Stimulated activated naive CD8-positive, alpha-beta T cell treated with anti-CD3 and anti-CD28 coated beads, Interleukin-15, amount 100 ng/mL, for 72 hours (primary cell): ENCODE measurements at regions not wholly inside any gene's neighbourhood (a gene's known extent, or its start where the extent isn't known, plus 50 kb on each side); places are given as distances from the start of the nearest gene placed in this dataset.

Source experiments
- ATAC-seq: fragments of 150-1000 bp; cut with Tn5 transposase; 2 replicates; pipeline ENCODE4 v1.10.0; 2021; ENCODE audit warnings: mild to moderate bottlenecking, moderate library complexity
- DNase-seq, 2 donors: peaks; one replicate each; pipeline ENCODE4 v3.0.0; 2021 to 2022
- H3K27ac Mint-ChIP-seq, 2 donors: one replicate each; pipeline ENCODE4 v1.8.0; 2022; ENCODE audit warnings: mild to moderate bottlenecking in 2 of 2, mixed read lengths in 2 of 2, moderate library complexity in 2 of 2
- H3K27me3 Mint-ChIP-seq: one replicate; pipeline ENCODE4 v1.8.0; 2022; ENCODE audit warnings: mixed read lengths
- H3K4me1 Mint-ChIP-seq: one replicate; pipeline ENCODE4 v1.8.0; 2022; ENCODE audit warnings: mild to moderate bottlenecking, mixed read lengths
- H3K4me3 Mint-ChIP-seq, 2 donors: one replicate each; pipeline ENCODE4 v1.8.0; 2022; ENCODE audit warnings: mild to moderate bottlenecking in 2 of 2, mixed read lengths in 2 of 2, moderate library complexity in 1 of 2
- H3K9me3 Mint-ChIP-seq, 2 donors: one replicate each; pipeline ENCODE4 v1.8.0; 2022; ENCODE audit warnings: mixed read lengths in 2 of 2

DNA sequence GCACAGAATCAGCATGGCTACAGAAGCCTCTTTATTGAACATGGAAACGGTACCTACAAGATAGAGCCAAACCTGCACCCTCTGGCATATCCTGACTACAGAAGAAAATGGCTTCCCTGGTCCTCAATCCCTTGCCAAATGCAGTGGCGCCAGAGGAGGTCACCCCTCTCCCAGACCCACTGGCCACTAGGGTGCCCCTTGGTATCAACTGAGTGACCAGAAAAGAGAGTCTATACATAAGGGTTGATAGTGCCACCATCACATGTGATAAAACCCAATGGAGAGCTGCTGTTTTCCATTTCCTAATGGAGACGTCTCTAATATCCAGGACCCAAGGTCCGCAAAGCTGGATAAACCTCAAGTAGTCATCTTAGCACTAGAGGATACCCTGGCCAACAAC is 52.7 kb upstream of the ALK start:
- no peak overlapping the region for H3K27ac Mint-ChIP-seq
- no peak for ATAC-seq

DNA sequence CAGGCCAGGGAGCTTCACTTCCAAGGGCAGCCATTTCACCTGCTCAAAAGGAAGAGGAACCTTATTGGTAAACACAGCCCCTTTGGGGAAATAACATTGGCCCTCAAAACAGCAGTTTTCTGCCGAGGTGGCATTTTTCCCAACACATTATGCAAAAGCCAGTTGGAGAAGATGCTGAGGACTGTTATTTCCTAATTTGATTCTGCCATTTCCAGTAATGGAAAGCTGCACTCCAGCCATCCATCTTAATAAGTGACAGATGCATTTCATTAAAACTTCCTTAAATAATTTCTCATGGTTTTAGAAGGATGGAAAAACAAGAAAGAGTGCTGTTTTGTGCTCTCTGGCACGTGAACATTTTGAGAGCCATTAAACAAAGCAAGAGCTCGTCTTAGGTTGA is 55.9 kb upstream of the ALK start:
- no peaks in the 10 kb centered on the region for H3K4me1 Mint-ChIP-seq
- ATAC-seq (no peak), DNase-seq (no peak)
- no peak overlapping the region for H3K4me3 Mint-ChIP-seq
- no peaks in the 10 kb centered on the region for H3K9me3 Mint-ChIP-seq
- no peaks in the 10 kb centered on the region for H3K27me3 Mint-ChIP-seq
- no peak overlapping the region for H3K27ac Mint-ChIP-seq

More for the DNA sequence above, 52.7 kb upstream of the ALK start:
- Mint-ChIP-seq H3K4me3 (no peak overlapping the region), H3K4me1 (no peaks in the 10 kb centered on the region), H3K9me3 (no peaks in the 10 kb centered on the region), H3K27me3 (peaks cover 12% of the 10 kb centered on the region)
- DNase-seq: no peak

DNA sequence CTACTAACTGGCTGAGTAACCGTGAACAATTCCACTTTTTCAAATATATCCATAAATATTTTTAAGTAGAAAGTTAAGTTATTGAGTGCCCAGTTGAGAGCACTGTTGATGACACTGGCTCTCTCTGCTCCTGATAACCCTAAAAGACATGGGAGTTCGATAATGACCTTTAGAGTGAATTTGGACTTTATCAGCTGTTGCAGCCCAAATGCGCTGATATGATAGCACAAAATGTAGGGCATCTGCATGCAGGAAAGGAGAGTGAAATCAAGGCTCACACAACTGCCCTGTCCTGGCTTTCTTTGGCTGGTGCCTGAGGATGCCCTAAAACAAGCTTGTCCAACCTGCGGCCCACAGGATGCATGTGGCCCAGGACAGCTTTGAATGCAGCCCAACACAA is 60.0 kb upstream of the ALK start:
- H3K27ac Mint-ChIP-seq: no peak overlapping the region
- H3K9me3 Mint-ChIP-seq: no peaks in the 10 kb centered on the region
- H3K4me3 Mint-ChIP-seq: no peak overlapping the region
- H3K4me1 Mint-ChIP-seq: no peaks in the 10 kb centered on the region
- H3K27me3 Mint-ChIP-seq: no peaks in the 10 kb centered on the region
- no peak for ATAC-seq
- DNase-seq: no peak

DNA sequence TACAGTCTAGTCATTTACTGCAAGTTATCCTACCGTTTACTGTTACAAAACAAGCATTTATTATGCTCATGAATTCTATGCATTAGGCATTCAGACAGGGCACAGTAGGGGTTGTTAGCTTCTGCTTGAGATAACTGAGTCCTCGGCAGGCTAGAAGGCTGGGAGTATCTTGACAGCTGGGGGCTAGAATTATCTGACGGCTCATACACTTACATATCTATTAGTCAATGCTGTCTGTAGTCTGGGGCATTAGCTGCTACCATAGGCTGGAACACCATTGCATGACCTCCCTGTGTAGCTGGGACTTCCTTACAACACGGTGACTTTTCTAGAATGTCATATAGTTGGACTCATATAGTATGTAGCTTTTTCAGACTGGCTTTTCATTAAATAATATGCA is 61.9 kb upstream of the ALK start:
- H3K27me3 Mint-ChIP-seq: no peaks in the 10 kb centered on the region
- no peak overlapping the region for H3K4me3 Mint-ChIP-seq
- no peak for ATAC-seq
- no peak for DNase-seq
- H3K27ac Mint-ChIP-seq: no peak overlapping the region
- no peaks in the 10 kb centered on the region for H3K4me1 Mint-ChIP-seq
- H3K9me3 Mint-ChIP-seq: no peaks in the 10 kb centered on the region

DNA sequence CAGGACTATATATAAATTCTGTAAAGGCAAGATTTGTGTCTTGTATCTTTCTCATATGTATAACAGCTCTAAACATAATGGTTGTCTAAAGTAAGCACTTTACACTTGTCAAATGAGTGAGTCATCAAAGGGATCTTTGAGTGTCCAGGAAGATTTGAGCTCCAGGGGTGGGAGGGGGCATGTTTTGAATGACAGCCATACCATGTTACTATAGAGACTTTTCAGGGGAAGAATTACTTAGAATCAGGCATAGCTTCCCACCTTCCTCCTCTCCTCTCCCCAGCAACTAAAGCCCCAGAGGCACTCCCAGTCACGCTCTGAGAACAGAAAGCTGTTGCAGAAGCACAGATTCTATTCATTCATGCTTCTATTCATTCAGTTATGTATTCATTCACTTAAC is 65.8 kb upstream of the ALK start:
- Mint-ChIP-seq H3K4me1 (no peaks in the 10 kb centered on the region), H3K4me3 (no peak overlapping the region), H3K27me3 (no peaks in the 10 kb centered on the region), H3K27ac (no peak overlapping the region), H3K9me3 (no peaks in the 10 kb centered on the region)
- DNase-seq: no peak
- ATAC-seq: no peak

DNA sequence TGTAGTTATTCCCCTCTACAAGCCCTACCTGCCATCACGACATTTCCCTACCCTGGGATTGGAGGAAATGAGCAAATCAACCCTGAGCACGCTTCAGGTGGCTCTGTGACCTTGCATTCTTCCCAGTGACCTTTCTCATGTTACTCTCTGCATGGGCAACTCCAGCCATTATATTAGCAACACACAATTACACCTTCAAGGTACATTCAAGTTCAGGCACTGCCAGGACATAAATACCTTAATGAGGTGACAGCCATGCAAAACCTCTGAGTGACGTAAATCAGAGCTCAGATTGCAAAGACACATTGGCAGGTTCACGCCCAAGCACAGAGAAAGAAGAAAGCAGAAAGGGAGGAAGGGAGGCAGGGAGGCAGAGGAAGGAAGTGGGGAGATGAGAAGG is 68.7 kb upstream of the ALK start:
- ATAC-seq (no peak), DNase-seq (no peak)
- no peaks in the 10 kb centered on the region for H3K27me3 Mint-ChIP-seq
- H3K4me3 Mint-ChIP-seq: no peak overlapping the region
- no peaks in the 10 kb centered on the region for H3K9me3 Mint-ChIP-seq
- H3K27ac Mint-ChIP-seq: no peak overlapping the region
- no peaks in the 10 kb centered on the region for H3K4me1 Mint-ChIP-seq

DNA sequence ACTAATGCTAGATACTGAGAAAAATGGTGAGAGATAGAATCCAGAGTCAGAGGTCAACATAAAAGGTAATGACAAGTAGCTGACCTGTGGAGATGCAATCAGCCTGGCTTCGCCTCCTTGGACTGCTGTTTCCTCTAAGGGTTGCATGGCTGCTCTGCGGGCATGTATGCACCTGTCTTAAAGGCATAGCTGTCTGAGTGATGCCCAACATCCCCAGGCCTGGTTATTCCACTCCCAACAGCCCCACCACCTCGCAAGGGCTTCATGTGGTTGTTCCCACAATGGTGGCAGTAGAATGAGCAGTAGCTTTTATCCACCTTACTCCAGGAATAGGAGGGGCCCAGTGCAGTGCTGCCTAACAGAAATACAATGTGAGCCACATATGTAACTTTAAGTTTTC is 69.7 kb upstream of the ALK start:
- no peaks in the 10 kb centered on the region for H3K9me3 Mint-ChIP-seq
- DNase-seq (no peak), ATAC-seq (no peak)
- no peaks in the 10 kb centered on the region for H3K4me1 Mint-ChIP-seq
- peaks cover 1% of the 10 kb centered on the region for H3K27me3 Mint-ChIP-seq
- no peak overlapping the region for H3K27ac Mint-ChIP-seq
- H3K4me3 Mint-ChIP-seq: no peak overlapping the region

DNA sequence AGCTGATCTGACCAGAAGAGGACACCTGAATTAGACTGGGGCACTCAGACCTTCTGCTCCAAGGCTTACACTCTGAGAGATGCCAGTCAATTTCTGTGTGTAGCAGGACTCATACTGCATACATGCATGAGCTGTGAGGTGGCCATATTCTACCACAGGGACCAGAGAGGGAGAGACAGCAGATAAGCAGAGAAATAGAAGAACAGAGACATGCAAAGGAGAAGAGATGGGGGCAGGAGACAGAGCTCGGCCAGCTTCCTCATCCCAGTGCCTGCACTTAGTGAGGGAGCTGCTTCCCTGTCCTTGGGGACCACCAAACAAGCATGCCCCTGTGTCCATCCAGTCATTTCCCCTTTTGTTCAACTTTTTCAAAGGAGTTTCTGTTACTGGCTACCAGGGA is 73.9 kb upstream of the ALK start:
- H3K4me3 Mint-ChIP-seq: no peak overlapping the region
- DNase-seq: no peak
- H3K27ac Mint-ChIP-seq: no peak overlapping the region
- H3K9me3 Mint-ChIP-seq: peaks cover 0 to 9% of the 10 kb centered on the region in 2 donors
- no peak for ATAC-seq
- H3K4me1 Mint-ChIP-seq: no peaks in the 10 kb centered on the region
- peaks cover 9% of the 10 kb centered on the region for H3K27me3 Mint-ChIP-seq

DNA sequence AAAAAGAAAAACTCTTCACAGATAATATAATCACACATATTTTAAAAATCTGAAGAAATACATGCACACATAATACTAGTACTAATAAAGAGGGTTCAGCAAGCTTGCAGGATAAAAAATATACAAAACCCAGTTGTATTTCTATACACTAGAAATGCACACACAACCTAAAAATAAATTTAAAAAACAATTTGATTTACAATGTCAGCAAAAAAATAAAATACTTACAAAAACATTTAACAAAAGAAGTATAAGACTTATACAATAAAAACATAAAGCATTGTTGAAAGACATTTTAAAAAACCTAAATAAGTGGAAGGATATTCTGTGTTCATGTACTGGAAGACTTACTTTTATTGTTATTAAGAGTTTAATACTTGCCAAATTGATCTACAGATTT is 81.7 kb upstream of the ALK start:
- Mint-ChIP-seq H3K4me1 (no peaks in the 10 kb centered on the region), H3K27ac (no peak overlapping the region), H3K4me3 (no peak overlapping the region), H3K9me3 (peaks cover 0 to 9% of the 10 kb centered on the region in 2 donors), H3K27me3 (peaks cover 5% of the 10 kb centered on the region)
- DNase-seq (no peak), ATAC-seq (no peak)

DNA sequence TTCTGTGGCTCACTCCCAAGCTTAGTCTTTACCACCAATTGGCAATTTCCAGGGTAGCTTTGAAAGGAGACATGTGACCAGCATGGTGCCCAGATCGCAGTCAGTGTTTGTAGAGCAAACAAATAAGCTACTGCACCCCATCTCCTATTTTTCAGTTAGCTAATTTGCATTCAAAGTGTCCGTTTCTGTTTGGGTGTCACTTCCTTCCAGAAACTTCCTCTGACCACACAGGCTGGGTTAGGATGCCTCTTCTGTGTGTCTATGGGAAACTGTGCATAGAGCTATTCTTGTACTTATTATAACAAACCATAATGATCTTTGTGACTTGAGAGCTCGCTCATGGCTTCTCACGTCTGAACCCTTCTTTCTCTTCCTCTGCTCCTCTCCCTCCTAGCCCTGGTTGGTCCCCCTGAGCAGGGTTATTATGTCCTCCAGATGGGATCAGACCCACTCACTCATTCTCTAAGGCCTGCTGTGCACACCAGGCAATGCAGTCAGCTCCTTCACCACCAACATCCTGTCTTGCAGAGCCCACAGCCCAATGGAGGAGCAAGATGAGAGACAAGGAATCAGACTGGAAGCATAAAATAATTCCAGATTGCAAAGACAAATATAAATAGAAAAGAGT is 101.2 kb upstream of the ALK start:
- H3K27ac Mint-ChIP-seq: no peak overlapping the region
- H3K4me3 Mint-ChIP-seq: no peak overlapping the region
- no peak for ATAC-seq

DNA sequence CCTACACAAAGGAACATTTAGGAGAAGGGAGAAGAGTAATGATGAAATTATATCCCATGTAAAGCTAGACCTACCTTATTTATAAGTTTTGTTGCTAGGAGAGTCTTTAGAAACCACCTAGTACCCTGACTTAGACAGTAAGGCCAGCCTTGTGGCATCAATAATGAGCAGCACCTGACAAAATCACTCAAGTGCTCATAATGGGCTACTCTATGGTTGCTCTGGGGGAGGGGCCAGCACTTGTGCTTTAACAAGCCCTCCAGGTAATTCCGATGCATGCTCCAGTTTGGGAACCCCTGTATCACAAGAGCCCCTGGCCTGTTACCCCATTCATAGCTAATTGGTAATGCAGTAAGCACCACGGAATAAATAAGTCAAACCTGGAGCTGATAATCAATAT is 102.9 kb upstream of the ALK start:
- no peaks in the 10 kb centered on the region for H3K9me3 Mint-ChIP-seq
- no peaks in the 10 kb centered on the region for H3K4me1 Mint-ChIP-seq
- DNase-seq (no peak), ATAC-seq (no peak)
- peaks cover 16% of the 10 kb centered on the region for H3K27me3 Mint-ChIP-seq
- H3K4me3 Mint-ChIP-seq: no peak overlapping the region
- H3K27ac Mint-ChIP-seq: no peak overlapping the region

More for the DNA sequence above, 101.2 kb upstream of the ALK start:
- no peaks in the 10 kb centered on the region for H3K9me3 Mint-ChIP-seq
- no peak for DNase-seq
- no peaks in the 10 kb centered on the region for H3K4me1 Mint-ChIP-seq
- H3K27me3 Mint-ChIP-seq: peaks cover 16% of the 10 kb centered on the region

DNA sequence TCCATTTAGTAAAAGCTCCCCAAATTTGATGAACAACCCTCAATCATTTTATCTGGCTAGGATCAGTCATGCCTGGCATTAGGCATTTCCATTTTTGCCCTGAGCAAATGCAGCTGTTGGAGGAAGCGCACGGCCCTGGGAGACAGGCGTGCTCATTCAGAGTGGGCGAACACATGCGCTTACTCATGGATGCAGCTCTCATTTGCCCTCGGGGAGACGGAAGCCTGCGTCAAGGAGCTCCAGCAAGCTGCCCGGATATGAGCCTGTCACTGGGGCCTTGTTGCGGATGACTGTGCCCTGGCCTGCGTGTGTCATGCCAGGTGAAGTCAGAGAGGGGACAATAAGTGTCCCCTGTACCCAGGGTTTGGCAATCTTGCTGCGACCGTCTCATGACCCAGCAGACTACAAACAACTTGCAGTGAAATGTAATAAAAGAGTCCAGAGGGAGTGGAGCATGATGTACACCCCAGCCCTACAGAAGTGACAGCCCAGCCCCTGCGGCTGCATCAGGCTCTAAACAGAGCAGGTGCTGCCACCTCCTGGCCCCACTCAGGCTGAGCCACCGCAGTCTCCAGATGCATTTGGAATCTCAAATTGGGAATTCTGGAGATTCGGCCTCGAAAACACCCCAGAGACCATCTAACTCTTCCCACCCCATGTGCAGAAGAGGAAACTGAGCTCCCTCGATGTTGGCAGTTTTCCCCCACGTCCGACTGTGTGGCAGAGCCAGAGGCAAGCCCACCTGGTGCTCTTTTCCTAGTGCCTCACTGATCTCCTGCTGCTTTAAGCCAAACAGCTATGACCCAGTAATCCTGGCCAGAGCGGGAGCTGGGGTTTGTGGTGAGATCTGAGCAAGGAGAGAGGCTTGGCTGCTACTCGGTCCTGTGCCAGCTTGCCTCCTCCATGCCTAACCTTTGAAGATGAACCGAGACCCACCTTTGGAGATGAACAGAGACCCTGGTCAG is 105.0 kb upstream of the ALK start:
- peaks cover 16% of the 10 kb centered on the region for H3K27me3 Mint-ChIP-seq
- no peaks in the 10 kb centered on the region for H3K9me3 Mint-ChIP-seq
- H3K4me1 Mint-ChIP-seq: no peaks in the 10 kb centered on the region
- H3K4me3 Mint-ChIP-seq: no peak overlapping the region
- DNase-seq (no peak), ATAC-seq (no peak)
- no peak overlapping the region for H3K27ac Mint-ChIP-seq

DNA sequence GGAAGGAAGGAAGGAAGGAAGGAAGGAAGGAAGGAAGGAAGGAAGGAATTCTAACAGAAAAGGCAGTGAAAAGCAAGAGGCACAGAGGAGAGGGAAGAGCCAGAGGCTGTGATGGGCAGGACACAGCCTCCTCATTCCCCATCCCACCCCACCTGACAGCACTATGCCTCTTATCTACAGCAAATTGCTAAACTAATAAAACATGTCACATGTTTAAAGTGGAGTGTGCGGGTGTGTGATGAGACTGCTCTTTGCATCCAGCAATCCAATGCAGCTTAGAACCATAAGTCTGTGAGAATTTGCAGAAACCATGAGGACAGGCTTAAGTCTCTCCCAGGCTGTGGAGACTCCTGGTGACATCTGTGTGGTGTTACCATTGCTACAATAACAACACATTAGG is 108.4 kb upstream of the ALK start:
- DNase-seq (no peak), ATAC-seq (no peak)
- H3K27me3 Mint-ChIP-seq: peaks cover 16% of the 10 kb centered on the region
- H3K9me3 Mint-ChIP-seq: no peaks in the 10 kb centered on the region
- no peak overlapping the region for H3K4me3 Mint-ChIP-seq
- H3K27ac Mint-ChIP-seq: peak overlapping the region in 1 of 2 donors; percentile 63
- no peaks in the 10 kb centered on the region for H3K4me1 Mint-ChIP-seq

DNA sequence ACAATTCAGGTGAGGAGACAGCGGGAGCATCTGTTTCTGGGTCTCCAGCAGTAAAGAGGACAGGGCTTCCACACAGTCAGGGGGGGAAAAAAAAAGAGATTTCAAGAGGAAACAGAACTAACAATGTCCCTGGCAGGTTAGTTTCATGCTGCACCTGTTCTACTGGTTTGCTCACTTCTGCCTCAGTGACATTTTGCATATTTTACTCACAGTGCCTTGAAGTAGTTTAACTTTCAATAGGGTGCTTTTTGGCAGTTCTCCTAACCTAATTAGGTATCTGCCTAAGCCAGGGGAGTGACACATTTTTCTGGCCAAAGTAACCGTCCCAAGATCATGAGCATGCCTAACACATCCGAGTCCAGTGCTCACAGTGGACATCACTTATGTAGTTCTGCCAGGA is 109.0 kb upstream of the ALK start:
- H3K4me3 Mint-ChIP-seq: no peak overlapping the region

DNA sequence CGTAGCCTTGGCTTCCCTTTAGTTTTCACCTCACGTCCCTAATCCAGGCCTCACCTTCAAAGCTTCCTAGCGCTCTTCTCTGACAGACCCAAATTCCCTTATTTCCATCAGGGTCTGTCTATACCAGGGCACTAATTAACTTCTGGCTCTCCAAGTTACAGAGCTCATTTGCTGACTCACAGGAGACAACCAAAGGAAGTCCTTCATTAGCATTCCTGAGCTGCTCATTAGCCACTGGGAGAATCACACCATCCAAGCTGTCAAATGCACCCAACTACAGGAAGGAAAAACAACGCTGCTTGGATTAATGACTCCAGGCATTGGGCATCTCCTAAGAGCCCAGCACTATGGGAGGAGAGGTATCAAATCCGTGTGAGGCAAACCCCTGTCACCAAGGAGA is 109.8 kb upstream of the ALK start:
- DNase-seq: no peak
- ATAC-seq: no peak
- no peak overlapping the region for H3K4me3 Mint-ChIP-seq
- no peaks in the 10 kb centered on the region for H3K4me1 Mint-ChIP-seq
- no peak overlapping the region for H3K27ac Mint-ChIP-seq
- peaks cover 20% of the 10 kb centered on the region for H3K27me3 Mint-ChIP-seq
- H3K9me3 Mint-ChIP-seq: no peaks in the 10 kb centered on the region

More for the DNA sequence above, 109.0 kb upstream of the ALK start:
- peak overlapping the region in 1 of 2 donors; percentile 63 for H3K27ac Mint-ChIP-seq
- ATAC-seq (no peak), DNase-seq (no peak)
- H3K4me1 Mint-ChIP-seq: no peaks in the 10 kb centered on the region
- H3K27me3 Mint-ChIP-seq: peaks cover 21% of the 10 kb centered on the region
- H3K9me3 Mint-ChIP-seq: no peaks in the 10 kb centered on the region

DNA sequence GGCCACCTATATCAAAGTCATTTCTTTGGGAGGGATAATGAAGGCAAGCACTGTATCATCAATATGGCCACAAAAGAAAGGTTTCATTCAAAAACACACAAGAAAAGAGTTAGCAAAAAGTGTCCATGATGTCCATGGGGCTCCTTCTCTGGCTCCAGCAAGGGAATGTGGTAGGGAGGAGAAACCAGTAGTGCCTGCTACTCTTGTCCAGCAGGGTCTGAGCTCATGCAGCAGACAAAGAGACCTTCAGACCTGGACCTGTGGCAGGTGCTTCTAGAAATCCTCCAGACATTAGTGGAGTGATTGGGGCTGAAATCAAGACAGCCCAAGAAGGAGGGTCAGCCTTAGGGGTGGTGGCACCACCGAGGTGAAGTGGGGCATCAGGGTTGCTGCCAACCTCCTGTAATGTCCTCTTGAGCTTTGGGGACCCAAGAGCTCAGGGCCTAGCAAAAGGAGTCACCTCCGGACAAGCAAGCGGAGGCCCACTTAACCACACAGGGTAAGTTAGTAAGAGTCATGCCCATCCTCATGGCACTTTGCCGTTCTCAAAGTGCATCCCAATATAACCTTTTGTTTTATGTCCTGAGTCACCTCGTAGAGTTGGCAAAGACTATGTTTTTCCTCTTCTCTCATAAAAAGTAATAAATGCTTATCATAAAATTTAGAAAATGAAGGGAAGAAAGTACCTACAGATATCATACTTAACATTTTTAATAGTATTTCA is 112.6 kb upstream of the YPEL5 start:
- no peaks in the 10 kb centered on the region for H3K4me1 Mint-ChIP-seq
- H3K4me3 Mint-ChIP-seq: no peak overlapping the region
- ATAC-seq (no peak), DNase-seq (no peak)
- H3K27ac Mint-ChIP-seq: no peak overlapping the region
- H3K27me3 Mint-ChIP-seq: peaks cover 7% of the 10 kb centered on the region
- H3K9me3 Mint-ChIP-seq: no peaks in the 10 kb centered on the region
